ENCODE measurements at regions not wholly inside any gene's neighbourhood (a gene's known extent, or its start where the extent isn't known, plus 50 kb on each side); places are given as distances from the start of the nearest gene placed in this dataset.

GRCh38 chr6:121020656-121021055 is 313.6 kb downstream of the TBC1D32 start:
- DNase-seq (ENCODE audit: low spot score): no peak
- TF ChIP-seq CTCF (IDR thresholded peaks at IDR 0.05; ENCODE audit: extremely low read depth, insufficient read depth, missing control alignments): no peak
- in situ Hi-C loops (cut with MboI; ENCODE audit: low pct_unique_long_range_greater_than_20kb, low sequenced_read_pairs, unreplicated experiment): no loop called here

GRCh38 chr6:121008553-121008952 is 325.7 kb downstream of the TBC1D32 start:
- no peak for DNase-seq (ENCODE audit: low spot score)
- in situ Hi-C loops (cut with MboI; ENCODE audit: low pct_unique_long_range_greater_than_20kb, low sequenced_read_pairs, unreplicated experiment): no loop called here
- no peak for TF ChIP-seq CTCF (IDR thresholded peaks at IDR 0.05; ENCODE audit: extremely low read depth, insufficient read depth, missing control alignments)

GRCh38 chr6:121006024-121006423 is 328.3 kb downstream of the TBC1D32 start:
- no peak for DNase-seq (ENCODE audit: low spot score)
- no peak for TF ChIP-seq CTCF (IDR thresholded peaks at IDR 0.05; ENCODE audit: extremely low read depth, insufficient read depth, missing control alignments)
- in situ Hi-C loops (cut with MboI; ENCODE audit: low pct_unique_long_range_greater_than_20kb, low sequenced_read_pairs, unreplicated experiment): no loop called here

- DNase-seq (ENCODE audit: low spot score): no peak
- in situ Hi-C loops (cut with MboI; ENCODE audit: low pct_unique_long_range_greater_than_20kb, low sequenced_read_pairs, unreplicated experiment): no loop called here
- no peak for TF ChIP-seq CTCF (IDR thresholded peaks at IDR 0.05; ENCODE audit: extremely low read depth, insufficient read depth, missing control alignments)
Observed at GRCh38 chr6:121000381-121000780, 333.9 kb downstream of the TBC1D32 start.

GRCh38 chr6:120996340-120996739 is 337.9 kb downstream of the TBC1D32 start:
- no peak for TF ChIP-seq CTCF (IDR thresholded peaks at IDR 0.05; ENCODE audit: extremely low read depth, insufficient read depth, missing control alignments)
- no peak for DNase-seq (ENCODE audit: low spot score)
- in situ Hi-C loops (cut with MboI; ENCODE audit: low pct_unique_long_range_greater_than_20kb, low sequenced_read_pairs, unreplicated experiment): no loop called here

- in situ Hi-C loops (cut with MboI; ENCODE audit: low pct_unique_long_range_greater_than_20kb, low sequenced_read_pairs, unreplicated experiment): no loop called here
- DNase-seq (ENCODE audit: low spot score): no peak
- no peak for TF ChIP-seq CTCF (IDR thresholded peaks at IDR 0.05; ENCODE audit: extremely low read depth, insufficient read depth, missing control alignments)
Observed at GRCh38 chr6:120994573-120994967, 339.7 kb downstream of the TBC1D32 start.

Measured in GM13977 (cell line).